ENCODE measurements at regions not wholly inside any gene's neighbourhood (a gene's known extent, or its start where the extent isn't known, plus 50 kb on each side); places are given as distances from the start of the nearest gene placed in this dataset.

- Histone ChIP-seq H3K9me2 (replicated peaks; ENCODE audit: insufficient read depth, low read length) (no peaks in the 10 kb centered on the region), H3K27ac (ENCODE audit: low read depth, low read length) (no peak overlapping the region), H3K9me3 (ENCODE audit: insufficient read depth, low read length) (no peaks in the 10 kb centered on the region), H3K79me2 (ENCODE audit: insufficient read depth, low read length) (no peaks in the 10 kb centered on the region), H3K36me3 (ENCODE audit: low read length) (no peaks in the 10 kb centered on the region), H3F3A (ENCODE audit: insufficient read depth) (no peaks in the 10 kb centered on the region), H2AFZ (ENCODE audit: low read depth, low read length, severe bottlenecking) (no peak overlapping the region), H3K9ac (ENCODE audit: low read length) (no peak overlapping the region), H4K20me1 (ENCODE audit: low read depth, low read length) (no peaks in the 10 kb centered on the region), H3K4me2 (ENCODE audit: low read depth, low read length, poor library complexity, severe bottlenecking) (no peak overlapping the region), H3K4me3 (ENCODE audit: insufficient read depth, low read length, poor library complexity, severe bottlenecking) (no peak overlapping the region), H3K27me3 (ENCODE audit: low read length) (no peaks in the 10 kb centered on the region)
- no peak for TF ChIP-seq EZH2phosphoT487 (conservative IDR thresholded peaks at IDR 0.05; ENCODE audit: low read length)
- no peak for TF ChIP-seq CTCF (IDR thresholded peaks at IDR 0.05; ENCODE audit: insufficient read depth, low read length, poor library complexity, severe bottlenecking)
Observed at GRCh38 chr12:91276509-91276908, 93.9 kb upstream of the DCN start.

- Histone ChIP-seq H3F3A (ENCODE audit: insufficient read depth) (no peaks in the 10 kb centered on the region), H3K9me3 (ENCODE audit: insufficient read depth, low read length) (no peaks in the 10 kb centered on the region), H3K9me2 (replicated peaks; ENCODE audit: insufficient read depth, low read length) (no peaks in the 10 kb centered on the region), H3K9ac (ENCODE audit: low read length) (no peak overlapping the region), H4K20me1 (ENCODE audit: low read depth, low read length) (no peaks in the 10 kb centered on the region), H3K36me3 (ENCODE audit: low read length) (no peaks in the 10 kb centered on the region), H3K4me3 (ENCODE audit: insufficient read depth, low read length, poor library complexity, severe bottlenecking) (no peak overlapping the region), H3K4me2 (ENCODE audit: low read depth, low read length, poor library complexity, severe bottlenecking) (no peak overlapping the region), H3K79me2 (ENCODE audit: insufficient read depth, low read length) (no peaks in the 10 kb centered on the region), H3K27ac (ENCODE audit: low read depth, low read length) (no peak overlapping the region), H2AFZ (ENCODE audit: low read depth, low read length, severe bottlenecking) (no peak overlapping the region), H3K27me3 (ENCODE audit: low read length) (no peaks in the 10 kb centered on the region)
- no peak for TF ChIP-seq EZH2phosphoT487 (conservative IDR thresholded peaks at IDR 0.05; ENCODE audit: low read length)
- no peak for TF ChIP-seq CTCF (IDR thresholded peaks at IDR 0.05; ENCODE audit: insufficient read depth, low read length, poor library complexity, severe bottlenecking)
Observed at GRCh38 chr12:91275321-91275720, 92.7 kb upstream of the DCN start.

- Histone ChIP-seq H3K4me3 (ENCODE audit: insufficient read depth, low read length, poor library complexity, severe bottlenecking) (no peak overlapping the region), H3K9me3 (ENCODE audit: insufficient read depth, low read length) (no peaks in the 10 kb centered on the region), H3K27me3 (ENCODE audit: low read length) (no peaks in the 10 kb centered on the region), H3K9me2 (replicated peaks; ENCODE audit: insufficient read depth, low read length) (no peaks in the 10 kb centered on the region), H3K79me2 (ENCODE audit: insufficient read depth, low read length) (no peaks in the 10 kb centered on the region), H3F3A (ENCODE audit: insufficient read depth) (no peaks in the 10 kb centered on the region), H3K36me3 (ENCODE audit: low read length) (no peaks in the 10 kb centered on the region), H3K9ac (ENCODE audit: low read length) (no peak overlapping the region), H3K4me2 (ENCODE audit: low read depth, low read length, poor library complexity, severe bottlenecking) (no peak overlapping the region), H3K27ac (ENCODE audit: low read depth, low read length) (no peak overlapping the region), H4K20me1 (ENCODE audit: low read depth, low read length) (no peaks in the 10 kb centered on the region), H2AFZ (ENCODE audit: low read depth, low read length, severe bottlenecking) (no peak overlapping the region)
- no peak for TF ChIP-seq CTCF (IDR thresholded peaks at IDR 0.05; ENCODE audit: insufficient read depth, low read length, poor library complexity, severe bottlenecking)
- no peak for TF ChIP-seq EZH2phosphoT487 (conservative IDR thresholded peaks at IDR 0.05; ENCODE audit: low read length)
Observed at GRCh38 chr12:91274916-91275315, 92.3 kb upstream of the DCN start.

- no peaks in the 10 kb centered on the region for H3K27me3 ChIP-seq (ENCODE audit: low read length)
- no peak overlapping the region for H2AFZ ChIP-seq (ENCODE audit: low read depth, low read length, severe bottlenecking)
- no peaks in the 10 kb centered on the region for H3K9me3 ChIP-seq (ENCODE audit: insufficient read depth, low read length)
- no peaks in the 10 kb centered on the region for H4K20me1 ChIP-seq (ENCODE audit: low read depth, low read length)
- no peaks in the 10 kb centered on the region for H3F3A ChIP-seq (ENCODE audit: insufficient read depth)
- no peak overlapping the region for H3K27ac ChIP-seq (ENCODE audit: low read depth, low read length)
- TF ChIP-seq CTCF (IDR thresholded peaks at IDR 0.05; ENCODE audit: insufficient read depth, low read length, poor library complexity, severe bottlenecking) (no peak), EZH2phosphoT487 (conservative IDR thresholded peaks at IDR 0.05; ENCODE audit: low read length) (no peak)
- no peaks in the 10 kb centered on the region for H3K36me3 ChIP-seq (ENCODE audit: low read length)
- H3K4me3 ChIP-seq (ENCODE audit: insufficient read depth, low read length, poor library complexity, severe bottlenecking) = no peak overlapping the region
- H3K4me2 ChIP-seq (ENCODE audit: low read depth, low read length, poor library complexity, severe bottlenecking) = no peak overlapping the region
- H3K9ac ChIP-seq (ENCODE audit: low read length) = no peak overlapping the region
- H3K79me2 ChIP-seq (ENCODE audit: insufficient read depth, low read length) = no peaks in the 10 kb centered on the region
- no peaks in the 10 kb centered on the region for H3K9me2 ChIP-seq (replicated peaks; ENCODE audit: insufficient read depth, low read length)
Observed at GRCh38 chr12:91273560-91273959, 90.9 kb upstream of the DCN start.

Measured in SU-DHL-6 (cell line).